ENCODE measurements at regions not wholly inside any gene's neighbourhood (a gene's known extent, or its start where the extent isn't known, plus 50 kb on each side); places are given as distances from the start of the nearest gene placed in this dataset.

DNA sequence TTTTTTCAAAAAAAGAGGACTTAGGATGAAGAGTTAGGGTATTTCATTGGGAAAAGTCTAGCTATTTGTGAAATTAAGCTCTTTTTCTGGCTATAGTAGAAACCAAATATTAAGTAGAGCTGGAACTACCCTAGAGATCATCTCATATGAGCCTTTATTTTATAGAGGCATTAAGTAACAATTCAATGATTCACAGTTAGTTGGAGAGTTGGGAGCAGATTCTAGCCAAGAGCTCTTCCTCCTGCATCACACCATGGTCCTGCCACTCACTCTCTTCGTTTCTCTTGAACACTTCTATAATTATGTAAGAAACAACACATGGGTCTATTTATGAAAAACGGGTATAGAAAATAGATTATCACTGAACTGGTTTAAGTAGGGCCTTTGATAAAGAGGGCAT lies 76.1 kb upstream of the ANK3 start:
- intact Hi-C loops (cut with DNase I; ENCODE audit: low total_unique reads): no loop called here
- DNase-seq: no peak
- Histone ChIP-seq H3K36me3 (ENCODE audit: low read depth, missing control alignments) (no peaks in the 10 kb centered on the region), H3K4me1 (no peaks in the 10 kb centered on the region), H3K27me3 (no peaks in the 10 kb centered on the region), H3K27ac (no peak overlapping the region), H3K9me3 (no peaks in the 10 kb centered on the region), H3K4me3 (no peak overlapping the region)
- TF ChIP-seq CTCF (IDR thresholded peaks at IDR 0.05) (no peak), POLR2A (IDR thresholded peaks at IDR 0.05) (no peak)
- WGBS, 2 donors: 58 to 82% methylated on average over 2 of the region's 2 CpGs

- H3K9me3 ChIP-seq: no peaks in the 10 kb centered on the region
- H3K4me3 ChIP-seq: no peak overlapping the region
- DNase-seq: no peak
- no peaks in the 10 kb centered on the region for H3K4me1 ChIP-seq
- no peaks in the 10 kb centered on the region for H3K27me3 ChIP-seq
- no peaks in the 10 kb centered on the region for H3K36me3 ChIP-seq (ENCODE audit: low read depth, missing control alignments)
- H3K27ac ChIP-seq: no peak overlapping the region
- TF ChIP-seq CTCF (IDR thresholded peaks at IDR 0.05) (no peak), POLR2A (IDR thresholded peaks at IDR 0.05) (no peak)
- WGBS, 2 donors: 96 to 99% methylated on average over 3 of the region's 3 CpGs
- intact Hi-C loops (cut with DNase I; ENCODE audit: low total_unique reads): no loop called here
Measured at GRCh38 chr10:60464659-60465058, 75.0 kb upstream of the ANK3 start.

DNA sequence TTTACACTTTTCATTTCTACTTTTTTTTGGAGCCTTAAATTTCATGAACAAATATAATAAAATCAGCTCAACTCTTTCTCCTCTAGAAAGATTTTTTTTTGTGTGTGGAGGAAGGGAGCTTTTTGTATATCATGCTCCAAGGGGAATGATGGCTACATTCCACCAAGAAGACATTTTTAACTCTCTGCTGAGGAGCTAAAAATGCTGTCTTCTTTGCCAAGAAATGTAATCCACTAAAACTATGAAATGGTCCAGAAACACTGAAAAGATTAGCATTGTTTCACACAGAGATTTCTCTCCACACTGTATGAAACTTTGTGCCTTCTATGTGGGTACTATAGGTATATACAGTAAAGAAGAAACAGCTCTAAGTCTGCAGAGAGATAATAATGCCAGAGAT lies 74.1 kb upstream of the ANK3 start:
- H3K9me3 ChIP-seq: no peaks in the 10 kb centered on the region
- intact Hi-C loops (cut with DNase I; ENCODE audit: low total_unique reads): no loop called here
- no peak for TF ChIP-seq CTCF (IDR thresholded peaks at IDR 0.05)
- no peak for TF ChIP-seq POLR2A (IDR thresholded peaks at IDR 0.05)
- H3K4me1 ChIP-seq: no peaks in the 10 kb centered on the region
- no peaks in the 10 kb centered on the region for H3K36me3 ChIP-seq (ENCODE audit: low read depth, missing control alignments)
- DNase-seq: no peak
- no peak overlapping the region for H3K4me3 ChIP-seq
- no peaks in the 10 kb centered on the region for H3K27me3 ChIP-seq
- H3K27ac ChIP-seq: no peak overlapping the region

- no peaks in the 10 kb centered on the region for H3K9me3 ChIP-seq
- H3K4me3 ChIP-seq: no peak overlapping the region
- 54 to 70% methylated on average over 7 of the region's 7 CpGs for WGBS, 2 donors
- no peaks in the 10 kb centered on the region for H3K4me1 ChIP-seq
- H3K36me3 ChIP-seq (ENCODE audit: low read depth, missing control alignments): no peaks in the 10 kb centered on the region
- no peaks in the 10 kb centered on the region for H3K27me3 ChIP-seq
- TF ChIP-seq POLR2A (IDR thresholded peaks at IDR 0.05) (no peak), CTCF (IDR thresholded peaks at IDR 0.05) (no peak)
- intact Hi-C loops (cut with DNase I; ENCODE audit: low total_unique reads): no loop called here
- DNase-seq: no peak
- no peak overlapping the region for H3K27ac ChIP-seq
Measured at GRCh38 chr10:60461688-60462087, 72.0 kb upstream of the ANK3 start.

GRCh38 chr10:60459701-60460457 lies 70.2 kb upstream of the ANK3 start:
- H3K27ac ChIP-seq: no peak overlapping the region
- intact Hi-C loops (cut with DNase I; ENCODE audit: low total_unique reads): no loop called here

More at GRCh38 chr10:60459701-60460457, 70.2 kb upstream of the ANK3 start:
- Histone ChIP-seq H3K27me3 (no peaks in the 10 kb centered on the region), H3K9me3 (no peaks in the 10 kb centered on the region), H3K4me1 (no peaks in the 10 kb centered on the region), H3K4me3 (no peak overlapping the region), H3K36me3 (ENCODE audit: low read depth, missing control alignments) (no peaks in the 10 kb centered on the region)
- TF ChIP-seq CTCF (IDR thresholded peaks at IDR 0.05): no peak
- TF ChIP-seq POLR2A (IDR thresholded peaks at IDR 0.05): no peak
- WGBS, 2 donors: 60 to 70% methylated on average over 4 of the region's 4 CpGs
- DNase-seq: no peak
